Stomach (tissue), 4 donors: ENCODE measurements at regions not wholly inside any gene's neighbourhood (a gene's known extent, or its start where the extent isn't known, plus 50 kb on each side); places are given as distances from the start of the nearest gene placed in this dataset.

Source experiments
- EP300 ChIP-seq: sonication (generic); formaldehyde crosslinking; IDR thresholded peaks from one replicate; pipeline ENCODE4 v1.6.1; 2017; ENCODE audit warnings: antibody characterized with exemption
- POLR2A ChIP-seq, 4 donors: fragments of 450-650 bp; IDR thresholded peaks; one replicate each; pipeline ENCODE4 v1.6.1; 2016; ENCODE audit warnings: antibody characterized with exemption in 4 of 4, control low read depth in 2 of 4, mild to moderate bottlenecking in 1 of 4, moderate library complexity in 1 of 4
- POLR2AphosphoS5 ChIP-seq, 3 donors: sonication (generic); formaldehyde crosslinking; IDR thresholded peaks; one replicate each; pipeline ENCODE4 v1.6.1; 2016; ENCODE audit warnings: antibody characterized with exemption in 3 of 3
- TF ChIP-seq, protein P1 (sequence below), 7 experiments: fragments of 450-650 bp in 4 of 7; fragments of 200-600 bp in 3 of 7; sonication (generic) in 3 of 7; IDR thresholded peaks; one replicate each; pipeline ENCODE4 v1.5.1; 2016 to 2019; ENCODE audit warnings: antibody characterized with exemption in 7 of 7, control low read depth in 2 of 7, mild to moderate bottlenecking in 1 of 7

DNA sequence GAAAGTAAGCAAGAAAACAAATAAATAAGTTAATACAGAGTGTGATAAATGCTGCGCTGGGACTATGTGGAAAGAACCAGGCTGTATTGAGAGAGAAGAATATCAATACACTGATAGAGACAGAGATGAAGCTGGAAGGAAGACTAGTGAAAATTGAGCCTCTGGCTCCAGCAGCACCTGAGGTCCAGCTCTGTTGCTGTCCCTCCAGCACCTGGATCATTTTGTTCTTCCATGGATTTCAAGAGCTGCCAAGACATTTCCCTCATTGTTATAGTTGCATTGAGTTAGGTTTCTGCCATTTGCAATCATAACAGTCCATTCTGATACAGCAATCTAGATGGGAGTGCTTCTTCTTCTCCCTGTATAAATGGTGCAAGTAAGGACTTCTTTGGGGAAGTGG, 242.7 kb upstream of the FGGY start:
- TF ChIP-seq, protein P1, sequence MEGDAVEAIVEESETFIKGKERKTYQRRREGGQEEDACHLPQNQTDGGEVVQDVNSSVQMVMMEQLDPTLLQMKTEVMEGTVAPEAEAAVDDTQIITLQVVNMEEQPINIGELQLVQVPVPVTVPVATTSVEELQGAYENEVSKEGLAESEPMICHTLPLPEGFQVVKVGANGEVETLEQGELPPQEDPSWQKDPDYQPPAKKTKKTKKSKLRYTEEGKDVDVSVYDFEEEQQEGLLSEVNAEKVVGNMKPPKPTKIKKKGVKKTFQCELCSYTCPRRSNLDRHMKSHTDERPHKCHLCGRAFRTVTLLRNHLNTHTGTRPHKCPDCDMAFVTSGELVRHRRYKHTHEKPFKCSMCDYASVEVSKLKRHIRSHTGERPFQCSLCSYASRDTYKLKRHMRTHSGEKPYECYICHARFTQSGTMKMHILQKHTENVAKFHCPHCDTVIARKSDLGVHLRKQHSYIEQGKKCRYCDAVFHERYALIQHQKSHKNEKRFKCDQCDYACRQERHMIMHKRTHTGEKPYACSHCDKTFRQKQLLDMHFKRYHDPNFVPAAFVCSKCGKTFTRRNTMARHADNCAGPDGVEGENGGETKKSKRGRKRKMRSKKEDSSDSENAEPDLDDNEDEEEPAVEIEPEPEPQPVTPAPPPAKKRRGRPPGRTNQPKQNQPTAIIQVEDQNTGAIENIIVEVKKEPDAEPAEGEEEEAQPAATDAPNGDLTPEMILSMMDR (IDR thresholded peaks at IDR 0.05) = no peak
- no peak for TF ChIP-seq POLR2AphosphoS5 (IDR thresholded peaks at IDR 0.05)
- no peak for TF ChIP-seq EP300
- no peak for TF ChIP-seq POLR2A (IDR thresholded peaks at IDR 0.05)
